ENCODE measurements at regions not wholly inside any gene's neighbourhood (a gene's known extent, or its start where the extent isn't known, plus 50 kb on each side); places are given as distances from the start of the nearest gene placed in this dataset.

DNA sequence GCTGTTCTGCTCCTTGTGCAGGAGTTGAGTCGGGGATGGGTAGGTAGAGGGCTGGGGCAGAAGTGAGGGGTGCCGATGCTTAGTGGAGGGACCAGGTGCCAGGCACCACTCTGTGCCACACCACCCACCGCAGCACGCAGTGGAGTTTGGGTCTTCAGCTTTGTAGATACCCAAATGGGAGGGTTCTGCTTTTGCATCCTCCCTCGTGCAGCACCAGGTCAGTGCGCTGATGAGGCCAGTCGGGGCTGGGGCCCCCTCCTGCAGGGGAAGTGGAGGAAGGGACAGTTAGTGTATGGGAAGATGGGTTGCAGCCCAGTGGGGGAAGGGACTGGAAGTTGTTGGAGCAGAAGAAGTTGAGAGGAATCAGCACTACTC, 244.0 kb downstream of the RHOU start:
- no peak for DNase-seq

DNA sequence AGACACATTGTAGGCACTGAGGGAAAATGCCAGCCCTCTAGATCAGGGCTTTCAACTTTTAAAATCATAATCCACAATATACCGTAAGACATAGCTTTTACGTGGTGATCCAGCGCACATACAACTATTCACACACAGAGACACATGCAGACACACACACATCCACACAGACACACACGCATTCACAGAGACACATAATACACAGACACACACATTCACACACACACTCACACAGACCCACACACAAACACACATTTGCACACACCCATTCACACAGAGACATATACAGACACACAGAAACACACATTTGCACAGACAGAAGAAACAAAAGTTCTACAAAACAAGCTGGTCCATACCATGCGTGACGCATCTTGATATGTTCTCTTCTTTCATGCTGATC, 244.5 kb downstream of the RHOU start:
- no peak for DNase-seq

DNA sequence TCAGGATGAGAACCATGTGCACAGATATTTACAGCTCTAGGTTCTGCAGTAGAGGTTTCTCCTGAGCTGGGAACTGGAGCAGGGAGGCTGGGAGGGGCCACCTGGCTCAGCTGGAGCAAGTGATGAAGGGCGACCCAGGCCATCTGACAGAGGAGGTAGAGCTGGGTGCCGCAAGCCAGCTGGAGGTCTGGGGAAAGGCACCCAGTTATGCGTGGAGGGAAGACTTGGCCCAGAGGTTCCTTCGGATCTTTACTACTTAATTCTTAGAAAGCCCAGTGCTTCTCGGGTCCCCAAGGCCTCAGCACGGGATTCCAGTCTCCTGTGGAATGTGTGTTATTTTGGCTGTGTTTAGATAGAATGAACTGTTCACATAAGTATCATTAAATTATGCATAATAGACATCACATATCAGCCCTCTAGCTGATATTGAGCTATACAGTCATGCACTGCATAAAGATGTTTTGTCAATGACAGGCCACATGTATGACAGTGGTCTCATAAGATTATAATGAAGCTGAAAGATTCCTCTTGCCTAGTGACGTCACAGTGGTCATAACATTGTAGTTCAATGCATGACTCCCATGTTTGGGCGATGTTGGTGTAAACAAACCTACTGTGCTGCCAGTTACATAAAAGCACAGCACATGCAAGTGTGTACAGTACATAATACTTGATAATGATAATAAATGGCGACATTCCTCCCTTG, 245.1 kb downstream of the RHOU start:
- no peak for DNase-seq

DNA sequence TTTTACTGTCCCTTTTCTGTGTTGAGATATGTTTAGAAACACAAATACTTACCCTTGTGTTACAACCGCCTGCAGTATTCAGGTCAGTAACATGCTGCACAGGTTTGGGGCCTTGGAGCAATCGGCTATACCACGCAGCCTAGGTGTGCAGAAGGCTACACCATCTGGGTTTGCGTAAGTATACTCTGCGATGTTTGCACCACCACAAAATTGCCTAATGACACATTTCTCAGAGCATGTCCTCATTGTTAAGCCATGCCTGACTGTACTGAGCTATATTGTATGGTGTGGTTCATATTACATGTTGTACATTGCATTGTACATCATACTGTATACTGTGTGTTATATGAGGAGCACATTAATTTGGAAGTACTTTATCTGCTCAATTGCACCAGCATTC, 247.4 kb downstream of the RHOU start:
- no peak for DNase-seq

DNA sequence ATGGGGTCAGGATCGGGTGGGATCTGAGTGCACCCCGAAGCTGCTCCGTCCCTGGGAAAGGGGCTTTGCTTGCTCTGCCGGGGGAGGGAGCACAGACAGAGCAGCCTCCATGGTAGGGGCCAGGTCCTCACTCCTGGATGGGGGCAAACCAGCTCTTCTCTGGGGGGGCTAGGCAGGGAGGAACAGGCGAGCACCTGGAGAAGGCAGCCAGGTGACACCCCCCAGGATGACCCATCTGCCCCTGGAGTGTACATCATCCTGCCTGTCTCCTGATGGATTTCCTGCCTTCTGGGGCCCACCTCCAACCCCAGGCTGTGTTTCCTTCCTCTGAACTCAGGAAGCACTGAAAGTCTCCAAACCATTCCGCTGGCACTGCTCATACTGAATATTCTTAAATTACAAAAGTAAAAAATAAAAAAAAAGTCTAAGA, 248.0 kb downstream of the RHOU start:
- DNase-seq: no peak

DNA sequence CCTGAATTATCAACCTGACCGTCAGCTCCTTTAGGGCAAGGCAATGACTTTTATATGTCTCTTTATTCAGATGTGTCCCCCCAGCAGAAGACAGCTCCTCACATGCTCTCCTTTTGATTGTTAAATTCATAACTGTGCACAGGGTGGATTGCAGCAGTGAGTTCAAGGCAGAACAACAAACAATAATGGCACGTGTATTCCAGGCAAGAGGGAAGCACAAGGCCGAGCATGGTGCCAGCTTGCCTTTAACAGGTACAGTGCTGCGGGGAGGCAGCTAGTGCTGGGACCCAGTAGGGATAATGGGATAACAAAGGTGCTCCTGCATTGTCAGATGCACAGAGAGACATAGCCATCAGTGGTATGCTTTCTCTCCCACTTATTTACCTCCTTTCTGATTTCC, 248.4 kb downstream of the RHOU start:
- DNase-seq: no peak

DNA sequence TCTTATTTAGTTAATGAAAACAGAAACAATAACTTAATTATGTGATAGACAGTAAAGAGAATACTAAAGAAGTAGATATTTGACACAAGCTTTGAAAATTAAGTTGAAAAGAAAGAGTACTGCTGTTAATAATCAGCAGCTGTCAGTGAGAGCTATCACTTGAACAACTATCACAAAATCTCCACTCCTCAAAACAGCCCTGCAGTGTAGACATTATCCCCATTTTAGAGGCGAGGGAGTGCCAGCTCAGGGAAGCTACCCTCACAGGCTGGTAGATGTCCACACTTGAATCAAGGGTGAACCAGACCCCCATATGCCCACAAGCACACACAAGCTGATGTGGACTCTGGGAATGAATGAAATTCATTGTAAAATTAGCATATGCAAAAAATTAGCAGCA, 248.8 kb downstream of the RHOU start:
- DNase-seq: no peak

DNA sequence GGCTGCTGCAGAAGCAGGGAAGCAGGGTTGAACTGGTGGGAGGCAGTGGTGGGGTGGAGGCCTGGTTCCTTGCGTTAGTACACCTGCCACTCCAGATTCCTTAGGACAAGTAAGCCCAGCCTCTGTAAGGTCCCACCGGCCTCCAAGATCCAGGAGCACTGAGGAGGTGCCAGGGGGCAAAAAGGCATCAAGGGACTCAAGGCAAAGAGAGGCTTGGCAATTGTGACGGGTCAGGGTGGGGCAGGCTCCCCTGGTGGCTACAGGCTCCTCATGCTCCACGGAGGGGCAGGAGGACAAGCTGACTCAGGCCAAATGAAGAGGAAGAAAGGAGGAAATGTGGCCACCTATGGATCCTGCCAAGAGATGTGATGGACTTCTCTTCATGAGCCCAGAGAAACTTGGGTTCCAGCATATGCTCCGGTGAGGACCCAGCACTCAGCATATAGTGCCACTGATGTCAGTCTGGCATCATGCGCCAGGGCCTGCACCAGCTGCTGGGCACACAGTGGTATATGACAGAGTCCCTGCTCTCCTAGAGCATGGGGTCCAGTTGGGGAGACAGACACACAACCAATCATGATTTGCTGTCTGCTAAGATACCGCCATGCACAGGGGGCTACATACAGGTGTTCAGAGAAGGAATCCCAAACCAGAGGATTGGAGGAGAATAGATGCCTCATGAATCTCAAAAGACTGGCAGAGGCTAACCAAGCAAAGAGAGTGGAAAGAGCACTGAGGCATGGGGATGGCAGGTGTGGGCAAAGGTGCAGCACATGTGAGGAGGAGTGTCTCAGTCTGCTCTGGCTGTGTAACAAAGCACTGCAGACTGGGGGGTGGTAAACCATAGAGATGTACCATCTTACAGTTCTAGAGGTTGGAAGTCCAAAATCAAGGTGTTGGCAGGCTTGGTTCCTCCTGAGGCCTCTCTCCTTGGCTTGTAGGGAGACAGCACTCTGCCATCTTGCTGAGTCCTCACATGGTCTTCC, 249.7 kb downstream of the RHOU start:
- DNase-seq: no peak

DNA sequence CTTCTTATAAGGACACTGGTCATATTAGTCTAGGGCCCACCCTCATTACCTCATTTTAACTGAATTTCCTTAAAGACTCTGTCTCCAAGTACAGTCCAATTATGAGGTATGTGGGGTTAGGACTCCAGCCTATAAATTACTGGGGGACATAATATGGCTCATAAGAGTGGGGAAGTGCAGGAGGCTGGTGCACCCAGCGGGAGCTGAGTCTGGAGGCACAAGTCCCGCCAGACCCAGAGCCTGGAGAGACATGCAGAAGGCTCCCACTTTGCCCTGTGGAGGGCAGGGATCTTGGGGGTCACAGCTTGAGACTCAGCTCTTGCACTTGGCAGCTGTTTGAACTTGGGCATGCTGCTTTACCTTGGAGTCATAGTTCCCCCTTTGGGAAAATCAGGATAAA, 250.4 kb downstream of the RHOU start:
- DNase-seq: no peak

DNA sequence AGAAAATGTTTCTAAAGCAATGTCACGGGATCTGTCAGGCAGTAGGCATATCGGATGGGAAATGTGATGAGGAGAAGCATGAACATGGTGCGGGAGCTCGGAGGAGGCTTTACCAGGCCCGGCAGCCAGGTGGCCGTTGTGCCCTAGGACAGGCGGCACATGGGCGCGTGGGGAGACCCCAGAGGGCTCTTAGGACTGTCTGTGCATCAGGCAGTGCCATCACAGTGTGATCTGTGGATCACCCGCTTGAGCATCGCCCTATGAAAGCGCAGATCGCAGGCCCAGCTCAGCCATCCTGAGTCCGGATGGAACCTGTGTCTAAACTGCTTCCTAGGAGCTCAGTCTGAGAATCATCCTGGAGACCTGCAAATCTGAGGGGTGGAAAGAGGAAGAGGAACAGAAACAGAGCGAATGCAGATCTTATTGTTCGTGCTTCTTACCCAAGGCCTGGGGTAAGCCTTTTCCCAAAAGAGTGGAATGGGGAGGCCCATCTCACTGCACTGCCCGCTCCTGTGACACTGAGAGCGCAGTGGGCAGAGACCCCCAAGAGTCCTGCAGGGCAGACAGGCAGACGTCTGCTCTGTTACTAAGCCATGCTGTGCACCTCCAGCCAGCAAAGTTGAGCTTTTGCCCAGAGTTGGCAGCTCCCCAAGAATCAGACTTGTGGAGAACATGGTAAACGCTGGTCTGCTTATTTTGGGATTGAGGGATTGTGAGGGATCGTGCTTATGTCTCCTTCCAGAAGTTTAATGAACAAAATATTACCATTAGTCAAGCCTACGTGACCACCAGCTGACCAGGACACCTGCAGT, 251.0 kb downstream of the RHOU start:
- DNase-seq: no peak

DNA sequence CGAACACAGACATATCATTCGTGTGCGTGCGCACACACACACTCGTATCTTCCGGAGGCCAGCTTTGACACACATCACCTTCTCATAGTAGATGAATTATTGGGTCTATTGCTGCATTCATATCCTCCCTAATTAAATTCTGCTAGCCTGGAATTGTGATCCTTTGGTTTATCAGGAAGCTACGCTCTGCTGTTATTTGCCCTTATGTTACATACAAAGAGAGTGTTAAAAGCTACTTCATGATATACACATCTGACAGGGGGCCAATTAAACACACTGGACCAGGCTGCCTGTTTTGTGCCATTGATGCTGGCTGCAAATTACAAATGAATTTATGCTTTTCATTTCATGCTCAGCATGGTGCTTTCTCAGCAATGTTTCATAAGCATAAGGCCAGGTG, 252.0 kb downstream of the RHOU start:
- no peak for DNase-seq

DNA sequence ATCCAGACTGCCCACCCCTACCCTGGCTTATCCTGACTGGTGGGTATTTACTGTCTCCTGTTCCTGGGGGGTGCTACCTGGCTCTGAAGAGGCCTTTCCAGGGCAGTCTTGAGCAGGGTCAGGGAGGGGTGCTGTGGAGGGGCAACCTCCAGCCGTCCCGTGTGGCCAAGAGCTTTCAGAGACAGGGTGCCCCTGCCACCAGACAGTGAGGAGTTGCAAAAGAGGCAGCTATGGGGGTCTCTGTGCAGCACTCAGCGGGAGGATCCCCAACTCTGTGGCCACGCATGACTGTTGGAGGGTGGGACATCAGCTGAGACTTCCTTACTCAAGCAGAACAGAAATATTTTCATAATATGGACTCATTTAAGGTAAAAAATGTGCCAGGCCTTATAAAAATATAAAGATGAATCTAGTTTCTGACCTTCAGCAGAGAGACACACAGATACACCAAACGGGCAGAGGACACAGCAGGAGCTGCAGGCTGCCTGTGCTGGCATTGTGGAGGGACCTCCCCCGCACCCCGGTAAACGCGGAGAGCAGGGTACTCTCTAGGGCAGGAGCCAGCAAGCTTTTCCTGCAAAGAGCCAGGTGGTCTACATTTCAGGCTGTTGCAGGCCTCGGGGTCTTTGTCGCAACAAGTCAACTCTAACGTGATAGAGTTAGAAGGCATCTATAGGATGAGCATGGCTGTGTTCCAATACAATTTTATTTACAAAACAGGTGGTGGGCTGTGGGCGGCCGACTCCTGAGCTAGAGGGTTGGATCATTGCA, 252.6 kb downstream of the RHOU start:
- no peak for DNase-seq

DNA sequence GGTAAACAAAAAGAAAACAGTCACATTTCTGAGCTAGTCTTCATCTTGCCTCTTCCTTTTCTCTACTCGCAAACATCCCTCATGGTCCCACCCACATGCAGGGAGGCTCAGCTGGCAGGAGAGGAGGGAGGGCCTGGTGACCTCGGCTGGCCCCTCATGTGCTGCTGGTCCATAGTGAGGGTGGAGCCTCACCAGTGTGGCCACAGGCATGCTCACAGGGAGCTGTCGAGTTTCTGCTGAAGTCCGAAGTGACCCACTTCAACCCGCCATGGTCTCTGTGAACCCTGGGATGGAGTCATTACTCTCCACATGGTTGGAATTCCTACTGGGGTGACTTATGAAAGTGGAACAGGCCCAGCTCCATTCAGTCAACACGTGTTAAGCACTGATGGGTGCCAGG, 253.4 kb downstream of the RHOU start:
- DNase-seq: no peak

DNA sequence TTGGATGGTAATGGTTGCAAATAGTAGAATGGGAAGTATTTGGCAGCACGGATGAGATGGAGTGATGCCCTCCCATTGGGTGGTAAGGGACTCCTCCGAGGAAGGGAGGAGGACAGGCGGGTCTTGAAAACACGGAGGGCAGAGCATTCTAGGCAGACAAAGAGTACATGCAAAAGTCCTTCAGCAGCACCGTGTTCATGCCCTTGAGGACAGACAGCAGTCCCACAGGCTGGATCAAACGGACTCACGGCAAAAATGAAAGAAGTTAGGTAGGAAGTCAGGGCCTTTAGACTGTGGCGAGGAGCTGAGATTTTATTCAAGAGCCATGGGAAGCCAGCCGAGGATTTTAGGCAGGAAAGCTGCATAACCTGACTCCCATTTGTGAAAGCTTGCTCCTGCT, 253.9 kb downstream of the RHOU start:
- no peak for DNase-seq

DNA sequence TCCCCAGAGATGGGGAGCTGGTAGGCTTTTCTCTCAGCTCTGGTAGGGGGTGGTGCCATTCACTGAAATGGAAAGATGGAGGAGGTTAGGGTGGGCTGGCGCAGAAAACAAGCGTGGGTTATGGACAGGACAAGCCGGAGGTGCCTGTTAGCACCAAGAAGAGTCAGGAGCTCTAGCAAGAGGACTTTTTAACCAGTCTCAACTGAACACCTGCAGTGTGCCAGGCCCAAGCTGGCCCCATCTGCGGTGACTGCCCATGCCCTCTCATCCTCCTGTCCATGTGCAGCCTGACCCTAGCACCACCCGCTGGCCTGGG, 254.4 kb downstream of the RHOU start:
- DNase-seq: no peak

DNA sequence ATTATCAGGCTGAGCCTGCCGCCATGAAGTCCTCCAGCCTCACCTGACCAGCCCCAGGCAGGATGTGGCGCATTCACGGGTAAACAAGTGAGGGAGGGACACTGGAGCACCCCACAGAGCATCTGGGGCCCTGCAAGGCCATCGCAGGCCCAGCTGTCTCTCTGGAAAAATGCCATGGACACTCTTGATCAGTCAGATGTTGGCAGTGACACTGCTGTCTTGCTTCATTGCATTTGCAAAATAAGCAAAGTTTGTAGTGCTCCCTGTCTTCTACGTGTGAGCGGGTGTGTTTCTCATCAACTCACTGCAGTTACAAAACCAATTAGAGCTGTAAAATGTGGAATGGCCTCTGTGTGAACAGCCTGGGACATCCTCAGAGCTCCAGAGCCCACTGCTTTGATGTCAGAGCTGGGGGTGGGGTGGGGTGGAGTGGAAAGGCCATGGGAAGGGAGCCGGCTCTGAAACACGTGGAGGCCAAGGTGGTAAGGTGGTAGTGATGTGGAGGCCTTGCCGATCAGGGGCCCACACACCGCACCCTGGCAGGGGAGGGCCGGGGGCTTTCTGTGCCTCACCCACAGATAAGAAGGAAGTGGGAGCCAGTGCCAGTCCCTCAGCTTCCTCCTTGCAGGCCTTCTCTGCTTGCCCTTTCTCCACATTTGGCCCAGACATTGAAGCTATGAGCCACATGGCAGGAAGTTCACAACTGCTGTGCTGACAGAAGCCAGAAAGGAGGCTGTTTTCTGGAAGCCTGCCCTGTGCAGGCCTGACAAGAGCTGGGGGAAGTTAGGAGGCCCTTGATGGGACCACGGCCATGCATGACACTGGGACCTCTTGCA, 254.9 kb downstream of the RHOU start:
- no peak for DNase-seq

DNA sequence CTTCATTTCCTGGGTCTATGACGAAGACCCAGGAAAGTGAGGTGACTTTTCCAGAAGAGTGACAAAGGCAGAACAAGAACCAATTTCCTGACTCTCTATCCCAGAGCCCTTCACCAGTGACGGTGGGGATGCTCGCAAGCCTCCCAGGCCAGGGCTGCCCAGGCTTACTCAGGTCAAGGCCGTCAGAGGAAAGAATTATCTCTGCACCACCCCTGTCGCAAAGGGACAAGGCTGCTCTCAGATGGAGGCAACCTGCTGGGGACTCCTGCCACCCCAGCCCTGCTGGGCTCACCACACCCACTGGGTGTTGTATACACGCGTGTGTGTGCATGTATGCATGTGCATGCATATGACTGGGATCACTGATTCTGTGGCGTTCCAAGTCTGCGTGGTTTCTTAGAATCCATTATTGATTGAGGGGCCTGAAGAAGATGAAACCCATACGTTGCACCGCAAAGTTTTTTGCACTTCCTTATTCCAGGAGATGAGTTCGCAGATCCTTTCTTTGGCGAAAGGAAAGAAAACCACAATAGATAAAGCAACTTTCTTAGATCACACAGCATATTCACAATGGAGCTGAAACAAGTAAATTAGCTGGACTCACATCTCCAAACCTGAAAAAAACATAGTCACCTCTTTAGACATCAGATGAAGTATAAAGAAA, 255.8 kb downstream of the RHOU start:
- DNase-seq: no peak

DNA sequence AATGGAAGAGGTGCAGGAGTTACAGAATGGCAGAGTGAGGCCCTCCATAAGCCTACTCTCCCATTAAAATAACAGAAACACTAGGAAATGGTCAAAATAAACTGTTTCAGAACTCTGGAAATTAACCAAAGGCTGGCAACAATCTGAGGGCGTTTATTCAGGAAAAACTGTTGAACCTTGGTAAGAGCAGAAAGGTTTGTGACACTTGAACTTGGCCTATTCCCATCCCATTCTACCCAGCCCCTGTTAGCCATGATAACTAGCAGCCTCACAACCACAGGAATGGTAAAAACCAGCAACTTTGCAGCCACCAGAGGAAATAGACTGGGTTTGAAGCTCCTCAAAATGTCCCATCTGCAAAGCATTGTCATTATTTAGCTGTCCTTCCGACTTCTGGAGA, 256.8 kb downstream of the RHOU start:
- DNase-seq: no peak

DNA sequence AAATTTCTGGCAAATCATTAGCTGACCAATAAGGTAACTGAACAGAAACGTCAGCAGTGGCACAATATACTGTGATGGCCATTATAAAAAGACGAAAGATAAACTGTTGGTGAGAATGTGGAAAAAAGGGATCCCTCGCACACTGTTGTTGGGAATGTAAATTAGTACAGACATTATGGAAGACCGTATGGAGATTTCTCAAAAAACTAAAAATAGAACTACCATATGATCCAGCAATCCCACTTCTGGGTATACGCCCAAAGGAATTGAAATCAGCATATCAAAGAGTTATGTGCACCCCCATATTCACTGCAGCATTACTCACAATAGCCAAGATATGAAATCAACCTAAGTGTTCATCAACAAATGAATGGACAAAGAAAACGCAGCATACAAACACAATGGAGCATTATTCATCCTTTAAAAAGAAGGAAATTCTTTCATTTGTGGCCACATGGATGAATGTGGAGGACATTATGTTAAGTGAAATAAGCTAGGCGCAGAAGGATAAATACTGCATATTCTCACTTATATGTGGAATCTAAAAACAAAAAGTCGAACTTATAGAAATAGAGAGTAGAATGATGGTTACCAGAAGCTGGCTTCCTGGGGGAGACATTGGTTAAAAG, 257.7 kb downstream of the RHOU start:
- DNase-seq: no peak

DNA sequence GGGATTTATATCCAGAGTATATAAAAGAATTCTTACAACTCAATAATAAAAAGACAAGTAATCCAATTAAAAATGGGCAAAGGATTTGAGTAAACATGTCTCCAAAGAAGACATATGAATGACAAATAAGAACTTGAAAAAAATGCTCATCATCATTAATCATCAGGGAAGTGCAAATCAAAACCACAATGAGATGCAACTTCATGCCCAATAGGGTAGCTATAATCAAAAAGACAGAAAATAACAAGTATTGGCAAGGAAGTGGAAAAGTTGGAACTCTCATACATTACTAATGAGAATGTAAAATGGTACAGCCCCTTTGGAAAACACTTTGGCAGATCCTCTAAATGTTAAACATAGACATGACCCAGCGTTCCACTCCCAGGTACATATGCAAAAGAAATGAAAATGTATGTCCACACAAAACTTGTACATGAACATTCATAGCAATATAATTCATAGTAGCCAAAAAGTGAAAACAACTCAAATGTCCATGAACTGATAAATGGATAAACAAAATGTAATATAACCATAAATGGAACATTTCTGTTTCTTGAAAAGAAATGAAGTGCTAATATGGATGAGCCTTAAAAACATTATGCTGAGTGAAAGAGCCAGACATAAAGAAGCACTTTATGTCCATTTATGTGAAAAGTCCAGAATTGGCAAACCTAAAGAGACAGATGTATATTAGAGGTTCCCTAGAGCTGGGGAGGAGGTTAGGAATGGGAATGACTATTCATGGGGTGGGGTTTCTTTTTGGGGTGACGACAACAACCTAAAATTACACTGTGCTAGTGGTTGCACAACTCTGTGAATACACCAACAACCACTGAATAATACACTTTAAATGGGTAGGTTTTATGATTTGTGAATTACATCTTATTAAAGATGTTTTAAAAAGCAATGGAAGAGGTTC, 259.7 kb downstream of the RHOU start:
- no peak for DNase-seq
